ENCODE measurements at regions not wholly inside any gene's neighbourhood (a gene's known extent, or its start where the extent isn't known, plus 50 kb on each side); places are given as distances from the start of the nearest gene placed in this dataset.

DNA sequence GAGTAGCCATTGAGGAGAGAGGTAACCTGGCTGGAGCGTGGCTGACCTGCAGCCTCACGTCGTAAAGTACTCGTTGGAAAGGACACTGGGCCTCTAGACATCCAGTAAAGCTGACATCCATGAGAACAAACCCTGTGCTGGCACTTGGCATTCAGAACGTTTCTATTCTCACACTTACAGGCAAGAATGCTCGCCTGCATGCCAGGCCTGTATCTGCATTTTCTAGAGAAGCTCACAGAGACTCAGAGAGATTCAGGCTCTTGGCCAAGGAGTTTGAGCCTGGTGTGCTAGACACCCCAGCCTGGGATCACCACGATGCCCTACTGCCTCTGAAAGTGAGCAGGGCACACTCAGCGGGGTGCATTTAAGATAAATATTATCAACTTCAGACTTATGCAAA lies 379.8 kb upstream of the CDH4 start:
- TF ChIP-seq, protein P1, sequence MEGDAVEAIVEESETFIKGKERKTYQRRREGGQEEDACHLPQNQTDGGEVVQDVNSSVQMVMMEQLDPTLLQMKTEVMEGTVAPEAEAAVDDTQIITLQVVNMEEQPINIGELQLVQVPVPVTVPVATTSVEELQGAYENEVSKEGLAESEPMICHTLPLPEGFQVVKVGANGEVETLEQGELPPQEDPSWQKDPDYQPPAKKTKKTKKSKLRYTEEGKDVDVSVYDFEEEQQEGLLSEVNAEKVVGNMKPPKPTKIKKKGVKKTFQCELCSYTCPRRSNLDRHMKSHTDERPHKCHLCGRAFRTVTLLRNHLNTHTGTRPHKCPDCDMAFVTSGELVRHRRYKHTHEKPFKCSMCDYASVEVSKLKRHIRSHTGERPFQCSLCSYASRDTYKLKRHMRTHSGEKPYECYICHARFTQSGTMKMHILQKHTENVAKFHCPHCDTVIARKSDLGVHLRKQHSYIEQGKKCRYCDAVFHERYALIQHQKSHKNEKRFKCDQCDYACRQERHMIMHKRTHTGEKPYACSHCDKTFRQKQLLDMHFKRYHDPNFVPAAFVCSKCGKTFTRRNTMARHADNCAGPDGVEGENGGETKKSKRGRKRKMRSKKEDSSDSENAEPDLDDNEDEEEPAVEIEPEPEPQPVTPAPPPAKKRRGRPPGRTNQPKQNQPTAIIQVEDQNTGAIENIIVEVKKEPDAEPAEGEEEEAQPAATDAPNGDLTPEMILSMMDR (conservative IDR thresholded peaks at IDR 0.05; ENCODE audit: low read length): no peak
- no peak for TF ChIP-seq EZH2phosphoT487 (IDR thresholded peaks at IDR 0.05; ENCODE audit: borderline replicate concordance, low read depth, low read length)

All from OCI-LY7 (cell line).